AG08395 (cell line): ENCODE measurements at regions not wholly inside any gene's neighbourhood (a gene's known extent, or its start where the extent isn't known, plus 50 kb on each side); places are given as distances from the start of the nearest gene placed in this dataset.
"Not testable (repeated sequence)": the region's sequence is repeated elsewhere in the genome, so short reads cannot be mapped to it uniquely, and the experiment has no call there.

ENCODE experiments used
- DNase-seq: peaks from one replicate; pipeline ENCODE4 v3.0.0; 2012; ENCODE audit warnings: mixed read lengths, low spot score

- no peak for DNase-seq
Observed at GRCh38 chr13:23086968-23087623, 93.7 kb upstream of the SGCG start.

GRCh38 chr13:23087880-23088279 is 92.9 kb upstream of the SGCG start:
- DNase-seq, result peak; percentile 35

DNA sequence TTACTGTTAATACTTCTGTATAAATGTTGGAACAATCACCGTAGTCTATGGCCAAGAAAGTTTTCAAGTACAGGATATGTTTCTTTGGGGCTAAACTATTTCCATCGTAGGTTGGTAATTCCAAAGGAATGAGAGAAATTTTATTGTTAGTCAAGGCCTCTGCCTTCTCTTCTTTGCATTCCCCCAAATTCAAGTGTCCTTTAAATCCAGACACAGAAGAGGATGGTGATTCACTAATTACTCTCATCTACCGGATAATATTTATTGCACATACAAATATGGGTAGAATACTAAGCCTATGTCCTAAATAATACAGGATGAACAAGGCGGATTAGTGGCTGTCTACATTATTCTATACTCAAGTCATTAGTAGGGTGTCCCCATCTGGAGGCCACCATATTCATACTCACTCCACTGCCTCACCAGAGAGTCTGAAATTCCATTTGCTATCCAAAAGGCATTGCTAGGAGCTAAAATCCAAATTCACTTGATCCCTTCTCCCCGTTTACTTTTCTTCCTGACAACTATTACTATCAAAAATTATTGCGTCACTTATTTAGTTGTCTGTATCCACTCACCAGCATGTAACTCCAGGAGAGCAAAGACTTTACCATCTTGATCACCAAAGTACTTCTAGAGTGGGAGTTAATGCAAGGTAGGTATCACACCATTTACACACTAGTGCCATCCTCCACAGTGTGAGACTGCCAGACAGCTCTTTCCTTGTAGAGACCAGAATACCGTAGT is 82.4 kb upstream of the SGCG start:
- peak; percentile 10 for DNase-seq

DNA sequence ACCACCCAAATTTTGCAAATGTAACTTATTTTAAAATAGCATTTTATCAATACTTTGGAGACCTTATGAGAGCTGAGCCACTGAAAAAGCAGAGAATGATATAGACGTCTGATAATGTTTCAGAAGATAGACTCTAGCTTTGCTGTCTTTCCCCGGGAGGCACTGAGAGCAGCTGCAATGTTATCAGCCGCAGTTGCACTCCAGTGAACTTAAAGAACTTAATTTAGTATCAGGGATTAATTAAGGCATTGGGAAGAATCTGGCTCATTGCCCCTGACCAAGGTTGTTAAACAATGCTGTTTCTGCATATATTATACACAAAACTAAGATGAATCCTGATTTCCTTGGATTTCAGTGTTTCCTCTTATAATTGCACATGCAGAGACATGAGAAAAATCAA is 75.7 kb upstream of the SGCG start:
- DNase-seq, result no peak

DNA sequence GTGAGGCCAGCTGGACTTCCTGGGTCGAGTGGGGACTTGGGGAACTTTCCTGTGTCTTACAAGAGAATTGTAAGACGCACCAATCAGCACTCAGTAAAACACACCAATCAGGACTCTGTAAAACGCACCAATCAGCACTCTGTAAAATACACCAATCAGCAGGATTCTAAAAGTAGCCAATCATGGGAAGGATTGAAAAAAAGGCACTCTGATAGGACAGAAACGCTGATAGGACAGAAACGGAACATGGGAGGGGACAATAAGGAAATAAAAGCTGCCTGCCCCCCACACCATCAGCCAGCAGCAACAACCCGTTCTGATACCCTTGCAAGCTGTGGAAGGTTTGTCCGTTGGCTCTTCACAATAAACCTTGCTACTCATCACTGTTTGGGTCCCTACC is 73.1 kb upstream of the SGCG start:
- no peak for DNase-seq

DNA sequence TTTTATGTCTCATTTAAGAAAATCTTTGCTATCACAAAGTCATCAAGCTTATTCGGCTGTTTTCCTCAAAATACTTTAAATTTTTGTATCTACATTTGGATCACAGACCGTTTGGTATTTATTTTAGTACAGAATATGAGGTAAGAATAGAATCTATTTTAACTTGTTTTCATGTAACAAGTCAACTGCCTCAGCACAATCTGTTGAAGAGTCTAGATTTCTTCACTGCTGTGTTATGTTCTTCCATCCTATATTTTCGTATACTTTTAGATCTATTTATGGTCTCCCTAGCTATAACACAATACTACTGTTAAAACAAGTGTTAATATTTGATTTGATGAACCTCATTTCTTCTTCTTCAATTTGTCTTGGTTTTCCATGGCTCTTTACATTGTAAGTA is 61.6 kb upstream of the SGCG start:
- no peak for DNase-seq

GRCh38 chr13:23127540-23127939 is 53.2 kb upstream of the SGCG start:
- DNase-seq, result not testable (repeated sequence)

DNA sequence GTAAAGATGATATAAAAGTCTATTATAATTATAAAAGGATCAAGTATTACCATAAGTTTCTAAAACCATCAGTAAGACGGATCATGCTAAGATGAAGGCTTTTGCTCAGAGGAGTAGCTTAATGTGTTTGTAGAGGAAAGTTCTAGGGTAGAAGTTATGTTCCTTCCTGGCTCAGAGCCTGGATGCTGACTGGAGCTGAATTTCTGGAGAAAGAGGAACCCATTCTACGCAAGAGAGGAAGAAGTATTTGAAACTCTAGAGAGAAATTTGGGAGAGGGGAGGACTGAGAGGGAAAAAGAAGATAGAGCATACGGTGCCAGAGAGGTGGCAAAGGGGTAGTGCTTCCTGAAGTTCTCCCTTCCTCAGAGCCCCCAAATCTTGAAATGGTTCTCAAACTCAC is 51.4 kb upstream of the SGCG start:
- no peak for DNase-seq
